Activated CD8-positive, alpha-beta T cell treated with anti-CD3 and anti-CD28 coated beads for 36 hours (primary cell): ENCODE measurements at regions not wholly inside any gene's neighbourhood (a gene's known extent, or its start where the extent isn't known, plus 50 kb on each side); places are given as distances from the start of the nearest gene placed in this dataset.

Experiments used
- ATAC-seq: fragments of 200-7000 bp; cut with Tn5 transposase; one replicate; pipeline ENCODE4 v1.10.0; 2021; ENCODE audit warnings: mild to moderate bottlenecking, moderate library complexity
- CTCF ChIA-PET: fragments of 350-600 bp; sonication (Branson Sonifier 250); formaldehyde crosslinking; loops from one replicate; lab custom pipeline; 2021; ENCODE audit warnings: antibody characterized with exemption; lab: Charles Lee
- POLR2A ChIA-PET: fragments of 350-600 bp; sonication (Branson Sonifier 250); formaldehyde crosslinking; loops from one replicate; lab custom pipeline; 2021; ENCODE audit warnings: antibody characterized with exemption; lab: Charles Lee
- DNase-seq: peaks from one replicate; pipeline ENCODE4 v3.0.0-alpha.2; 2020
- H3K27ac Mint-ChIP-seq: one replicate; pipeline ENCODE4 v1.8.0; 2021; ENCODE audit warnings: mild to moderate bottlenecking, mixed read lengths
- H3K27me3 Mint-ChIP-seq: one replicate; pipeline ENCODE4 v1.8.0; 2021; ENCODE audit warnings: mixed read lengths
- H3K36me3 Mint-ChIP-seq: one replicate; pipeline ENCODE4 v1.8.0; 2021; ENCODE audit warnings: low read depth, mixed read lengths
- H3K4me1 Mint-ChIP-seq: one replicate; pipeline ENCODE4 v1.8.0; 2021; ENCODE audit warnings: low read depth, mixed read lengths
- H3K4me3 Mint-ChIP-seq: one replicate; pipeline ENCODE4 v1.8.0; 2021; ENCODE audit warnings: mild to moderate bottlenecking, moderate library complexity, mixed read lengths
- H3K9me3 Mint-ChIP-seq: one replicate; pipeline ENCODE4 v1.8.0; 2021; ENCODE audit warnings: mixed read lengths
- CTCF ChIP-seq: fragments of 200-600 bp; IDR thresholded peaks from one replicate; pipeline ENCODE4 v1.8.0; 2022; ENCODE audit warnings: antibody characterized with exemption, mild to moderate bottlenecking
- intact Hi-C: fragments of 100-400 bp; cut with micrococcal nuclease; formaldehyde crosslinking; loops from one replicate; pipeline ENCODE4 v1.10.0; 2022

DNA sequence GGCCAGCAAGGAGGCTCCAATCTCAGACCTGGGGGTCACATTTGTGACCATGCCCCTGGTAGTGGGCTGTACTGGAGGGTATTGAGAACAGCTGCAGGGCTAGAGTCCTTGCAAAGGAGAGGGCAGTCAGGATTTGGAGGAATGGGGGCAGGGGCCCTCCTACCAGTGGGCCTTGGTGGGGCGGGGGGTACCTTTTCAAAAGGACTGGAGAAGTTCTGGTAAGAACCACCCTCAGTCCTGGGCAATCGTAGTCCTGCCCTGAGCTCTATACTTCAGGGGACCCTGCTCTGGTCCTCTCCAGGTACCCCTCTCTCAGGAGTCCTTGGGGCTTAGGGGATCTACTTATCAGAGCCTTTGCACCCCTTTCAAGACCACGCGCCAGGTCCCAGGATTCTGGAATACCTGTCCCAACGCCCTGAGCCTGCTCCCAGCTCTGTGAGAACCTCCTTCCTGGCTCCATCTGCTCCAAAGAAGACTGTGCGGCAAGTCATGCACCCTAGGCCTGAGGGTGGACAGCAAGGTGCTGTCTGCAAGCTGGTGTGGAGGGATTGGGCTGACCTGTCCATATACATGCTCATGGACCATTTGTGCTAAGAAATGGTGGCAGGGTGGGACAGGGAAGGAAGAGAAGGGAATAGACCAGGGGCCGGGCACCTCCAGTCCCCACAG is 134.1 kb upstream of the EEPD1 start:
- CTCF ChIA-PET, result interaction anchor here (4.0 kb wide), 1 partner anchor 300 kb away, joined by 16 read pairs; no protein-coding TSS in a partner anchor
- DNase-seq, result no peak
- POLR2A ChIA-PET, result no interaction called here
- intact Hi-C loops, result no loop called here
- TF ChIP-seq CTCF, result no peak
- no peak overlapping the region for H3K27ac Mint-ChIP-seq
- H3K36me3 Mint-ChIP-seq, result no peaks in the 10 kb centered on the region
- H3K4me3 Mint-ChIP-seq, result no peak overlapping the region
- no peaks in the 10 kb centered on the region for H3K4me1 Mint-ChIP-seq
- H3K27me3 Mint-ChIP-seq, result no peaks in the 10 kb centered on the region
- ATAC-seq, result no peak
- no peaks in the 10 kb centered on the region for H3K9me3 Mint-ChIP-seq

GRCh38 chr7:36019538-36019937 is 133.5 kb upstream of the EEPD1 start:
- ATAC-seq (no peak), DNase-seq (no peak)
- Mint-ChIP-seq H3K27ac (no peak overlapping the region), H3K4me1 (no peaks in the 10 kb centered on the region), H3K36me3 (no peaks in the 10 kb centered on the region), H3K27me3 (no peaks in the 10 kb centered on the region), H3K9me3 (no peaks in the 10 kb centered on the region), H3K4me3 (no peak overlapping the region)
- intact Hi-C loops, result no loop called here
- CTCF ChIA-PET, result interaction anchor here (4.0 kb wide), 1 partner anchor 299 kb away, joined by 16 read pairs; no protein-coding TSS in a partner anchor
- POLR2A ChIA-PET, result no interaction called here
- no peak for TF ChIP-seq CTCF

DNA sequence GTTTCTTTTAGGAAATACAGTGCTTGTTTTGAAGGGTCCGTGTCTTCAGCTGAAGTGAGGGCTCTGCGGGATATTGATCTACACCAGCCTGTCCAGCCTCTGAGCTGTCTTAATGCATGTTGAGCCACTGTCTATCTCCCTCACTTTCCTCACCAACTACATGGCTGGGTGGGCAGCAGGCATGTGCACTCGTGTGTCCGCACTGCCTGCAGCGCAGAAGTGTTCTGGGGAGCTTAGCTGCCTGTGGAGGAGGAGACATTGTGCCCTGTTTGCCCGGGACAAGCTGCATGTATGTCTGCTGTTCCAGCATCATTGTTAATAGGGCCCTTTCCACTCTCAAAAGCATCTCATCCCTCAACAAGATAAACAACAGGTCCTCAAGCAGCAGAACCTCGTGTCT is 133.1 kb upstream of the EEPD1 start:
- POLR2A ChIA-PET, result no interaction called here
- DNase-seq (no peak), ATAC-seq (no peak)
- TF ChIP-seq CTCF, result no peak
- H3K36me3 Mint-ChIP-seq, result no peaks in the 10 kb centered on the region
- H3K27me3 Mint-ChIP-seq, result no peaks in the 10 kb centered on the region
- no peak overlapping the region for H3K27ac Mint-ChIP-seq
- H3K9me3 Mint-ChIP-seq, result no peaks in the 10 kb centered on the region
- intact Hi-C loops, result no loop called here
- no peak overlapping the region for H3K4me3 Mint-ChIP-seq
- CTCF ChIA-PET, result interaction anchor here (1.5 to 4.0 kb wide), 2 partner anchors 272 to 299 kb away, joined by 7 to 16 read pairs; no protein-coding TSS in a partner anchor
- no peaks in the 10 kb centered on the region for H3K4me1 Mint-ChIP-seq

DNA sequence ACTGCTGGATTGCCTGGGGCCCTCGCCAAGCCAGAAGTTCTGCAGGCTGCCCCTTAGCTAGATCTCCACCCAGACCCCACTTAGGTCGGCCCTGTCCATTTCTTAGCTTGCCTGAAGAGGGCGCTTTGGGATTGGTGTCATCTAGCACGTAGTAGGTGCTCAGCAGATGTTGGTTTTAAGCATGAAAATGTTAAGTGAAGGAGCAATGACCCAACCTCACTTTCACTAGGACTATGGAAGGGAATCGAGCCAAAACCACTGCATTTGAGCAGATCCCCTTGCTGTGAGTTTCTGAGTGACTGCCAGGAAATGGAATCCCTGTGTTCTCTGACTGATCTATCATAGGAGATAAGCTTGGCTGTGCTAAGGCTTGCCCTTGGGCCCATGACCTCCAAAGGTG is 131.7 kb upstream of the EEPD1 start:
- CTCF ChIA-PET, result interaction anchor here (0.7 to 4.0 kb wide), 6 partner anchors 9 to 297 kb away, joined by 3 to 16 read pairs (median 4); no protein-coding TSS in a partner anchor
- POLR2A ChIA-PET, result interaction anchor here (0.6 kb wide), 1 partner anchor 10 kb away, joined by 3 read pairs; no protein-coding TSS in a partner anchor
- peak; percentile 15 for DNase-seq
- TF ChIP-seq CTCF, result peak; percentile 17
- Mint-ChIP-seq H3K36me3 (no peaks in the 10 kb centered on the region), H3K27ac (no peak overlapping the region), H3K4me1 (no peaks in the 10 kb centered on the region), H3K9me3 (no peaks in the 10 kb centered on the region), H3K4me3 (no peak overlapping the region), H3K27me3 (no peaks in the 10 kb centered on the region)
- intact Hi-C loops, result no loop called here
- ATAC-seq, result no peak

DNA sequence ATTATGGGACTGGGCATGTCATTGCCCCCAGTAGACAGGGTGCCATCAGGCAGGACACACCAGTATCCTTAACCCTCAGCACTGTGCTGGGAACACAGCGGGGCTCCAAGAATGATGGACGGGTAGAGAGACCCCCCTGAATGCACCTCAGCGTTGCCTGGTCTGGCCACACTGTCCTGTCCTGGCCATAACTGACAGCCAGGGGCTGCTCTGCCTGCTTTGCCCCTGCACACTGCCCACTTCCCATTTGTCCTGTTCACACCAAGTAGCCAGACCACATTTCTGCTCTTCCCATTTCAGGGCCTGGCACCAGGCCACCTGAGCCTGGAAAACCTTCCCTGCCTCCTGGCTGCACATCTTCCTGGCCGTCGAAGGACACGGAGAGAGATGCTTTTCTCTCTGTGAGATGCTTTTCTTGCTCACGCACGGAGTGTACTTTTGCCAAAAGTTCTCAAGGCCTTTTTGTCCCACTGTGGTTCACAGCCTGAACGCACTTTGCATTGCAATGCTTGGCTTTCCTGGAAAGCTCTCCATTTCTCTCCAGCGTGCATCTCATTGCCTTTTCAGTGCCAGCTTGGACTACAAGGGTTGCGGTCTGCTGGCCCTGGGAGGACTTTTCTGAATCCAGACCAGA is 131.0 kb upstream of the EEPD1 start:
- POLR2A ChIA-PET, result no interaction called here
- intact Hi-C loops, result no loop called here
- Mint-ChIP-seq H3K4me3 (no peak overlapping the region), H3K27me3 (no peaks in the 10 kb centered on the region), H3K27ac (no peak overlapping the region), H3K36me3 (no peaks in the 10 kb centered on the region), H3K4me1 (no peaks in the 10 kb centered on the region), H3K9me3 (no peaks in the 10 kb centered on the region)
- ATAC-seq, result no peak
- CTCF ChIA-PET, result interaction anchor here (0.7 to 4.0 kb wide), 3 partner anchors 259 to 297 kb away, joined by 3 to 16 read pairs (median 4); no protein-coding TSS in a partner anchor
- no peak for DNase-seq
- TF ChIP-seq CTCF, result no peak
